ENCODE measurements at regions not wholly inside any gene's neighbourhood (a gene's known extent, or its start where the extent isn't known, plus 50 kb on each side); places are given as distances from the start of the nearest gene placed in this dataset.

DNA sequence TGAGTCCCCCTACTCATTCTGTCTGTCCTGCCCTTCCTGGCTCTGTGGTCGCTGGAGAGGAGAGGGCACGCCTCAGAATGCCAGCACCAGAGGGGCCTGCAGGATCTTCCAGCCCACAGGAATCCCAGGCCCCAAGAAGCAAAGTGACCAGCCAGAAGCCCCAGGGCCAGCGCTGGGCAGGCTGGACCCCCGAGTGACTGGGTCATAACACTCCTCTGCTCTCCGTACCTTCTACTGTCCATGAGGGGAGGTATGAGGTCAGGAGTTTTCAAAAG lies 102.6 kb upstream of the GPR26 start:
- Histone ChIP-seq H3K4me3 (ENCODE audit: severe bottlenecking) (no peak overlapping the region), H3K27me3 (ENCODE audit: insufficient read depth, poor library complexity, severe bottlenecking) (peaks cover 3% of the 10 kb centered on the region), H3K9me3 (ENCODE audit: severe bottlenecking) (no peaks in the 10 kb centered on the region), H3K27ac (ENCODE audit: poor library complexity, severe bottlenecking) (no peak overlapping the region), H3K4me1 (ENCODE audit: insufficient read depth, poor library complexity, severe bottlenecking) (no peaks in the 10 kb centered on the region), H3K36me3 (ENCODE audit: low read depth) (no peaks in the 10 kb centered on the region)
- no peak for TF ChIP-seq CTCF (IDR thresholded peaks at IDR 0.05; ENCODE audit: poor library complexity, severe bottlenecking)
- ATAC-seq (ENCODE audit: low read depth) = no peak
- no peak for DNase-seq (ENCODE audit: low spot score)

DNA sequence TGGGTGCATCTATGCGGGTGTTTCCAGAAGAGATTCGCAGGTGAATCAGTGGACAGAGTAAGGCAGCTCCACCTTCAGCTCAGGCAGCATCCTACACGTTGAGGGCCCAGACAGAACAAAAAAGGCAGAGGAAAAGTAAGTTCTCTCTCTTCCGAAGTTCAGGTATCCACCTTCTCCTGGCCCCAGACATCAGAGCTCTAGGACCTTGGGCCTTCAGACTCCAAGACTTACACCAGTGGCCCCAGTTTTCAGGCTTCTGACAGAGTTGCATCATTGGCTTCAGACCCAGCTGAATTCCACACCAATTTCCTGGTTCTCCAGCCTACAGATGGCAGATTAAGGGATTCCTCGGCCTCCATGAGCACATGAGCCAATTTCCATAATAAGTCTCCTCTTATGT lies 102.2 kb upstream of the GPR26 start:
- no peak overlapping the region for H3K27ac ChIP-seq (ENCODE audit: poor library complexity, severe bottlenecking)
- no peaks in the 10 kb centered on the region for H3K36me3 ChIP-seq (ENCODE audit: low read depth)
- H3K4me3 ChIP-seq (ENCODE audit: severe bottlenecking) = no peak overlapping the region
- peaks cover 3% of the 10 kb centered on the region for H3K27me3 ChIP-seq (ENCODE audit: insufficient read depth, poor library complexity, severe bottlenecking)
- ATAC-seq (ENCODE audit: low read depth) = no peak
- TF ChIP-seq CTCF (IDR thresholded peaks at IDR 0.05; ENCODE audit: poor library complexity, severe bottlenecking) = no peak
- H3K4me1 ChIP-seq (ENCODE audit: insufficient read depth, poor library complexity, severe bottlenecking) = no peaks in the 10 kb centered on the region
- DNase-seq (ENCODE audit: low spot score) = no peak
- no peaks in the 10 kb centered on the region for H3K9me3 ChIP-seq (ENCODE audit: severe bottlenecking)

DNA sequence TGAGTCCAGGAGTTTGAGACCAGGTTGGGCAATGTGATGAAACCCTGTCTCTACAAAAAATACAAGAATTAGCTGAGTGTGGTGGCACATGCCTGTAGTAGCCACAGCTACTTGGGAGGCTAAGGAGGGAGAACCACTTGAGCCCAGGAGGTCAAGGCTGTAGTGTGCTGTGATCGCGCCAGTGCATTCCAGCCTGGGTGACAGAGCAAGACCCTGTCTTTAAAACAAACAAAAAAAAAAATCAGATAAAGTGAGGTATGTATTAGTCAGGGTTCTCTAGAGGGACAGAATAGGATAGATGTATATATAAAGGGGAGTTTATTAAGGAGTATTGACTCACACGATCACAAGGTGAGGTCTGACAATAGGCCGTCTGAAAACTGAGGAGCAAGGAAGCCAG lies 101.5 kb upstream of the GPR26 start:
- no peaks in the 10 kb centered on the region for H3K36me3 ChIP-seq (ENCODE audit: low read depth)
- DNase-seq (ENCODE audit: low spot score) (no peak), ATAC-seq (ENCODE audit: low read depth) (no peak)
- no peak for TF ChIP-seq CTCF (IDR thresholded peaks at IDR 0.05; ENCODE audit: poor library complexity, severe bottlenecking)
- H3K4me3 ChIP-seq (ENCODE audit: severe bottlenecking) = no peak overlapping the region
- H3K4me1 ChIP-seq (ENCODE audit: insufficient read depth, poor library complexity, severe bottlenecking) = no peaks in the 10 kb centered on the region
- H3K9me3 ChIP-seq (ENCODE audit: severe bottlenecking) = no peaks in the 10 kb centered on the region
- H3K27ac ChIP-seq (ENCODE audit: poor library complexity, severe bottlenecking) = no peak overlapping the region
- H3K27me3 ChIP-seq (ENCODE audit: insufficient read depth, poor library complexity, severe bottlenecking) = peaks cover 3% of the 10 kb centered on the region

GRCh38 chr10:123565691-123566660 lies 100.2 kb upstream of the GPR26 start:
- no peak for DNase-seq (ENCODE audit: low spot score)
- no peak overlapping the region for H3K27ac ChIP-seq (ENCODE audit: poor library complexity, severe bottlenecking)
- H3K4me1 ChIP-seq (ENCODE audit: insufficient read depth, poor library complexity, severe bottlenecking) = no peaks in the 10 kb centered on the region
- ATAC-seq (ENCODE audit: low read depth) = no peak
- peaks cover 3% of the 10 kb centered on the region for H3K27me3 ChIP-seq (ENCODE audit: insufficient read depth, poor library complexity, severe bottlenecking)
- H3K9me3 ChIP-seq (ENCODE audit: severe bottlenecking) = no peaks in the 10 kb centered on the region
- TF ChIP-seq CTCF (IDR thresholded peaks at IDR 0.05; ENCODE audit: poor library complexity, severe bottlenecking) = no peak
- H3K4me3 ChIP-seq (ENCODE audit: severe bottlenecking) = no peak overlapping the region
- no peaks in the 10 kb centered on the region for H3K36me3 ChIP-seq (ENCODE audit: low read depth)
